ENCODE measurements at regions not wholly inside any gene's neighbourhood (a gene's known extent, or its start where the extent isn't known, plus 50 kb on each side); places are given as distances from the start of the nearest gene placed in this dataset.

DNA sequence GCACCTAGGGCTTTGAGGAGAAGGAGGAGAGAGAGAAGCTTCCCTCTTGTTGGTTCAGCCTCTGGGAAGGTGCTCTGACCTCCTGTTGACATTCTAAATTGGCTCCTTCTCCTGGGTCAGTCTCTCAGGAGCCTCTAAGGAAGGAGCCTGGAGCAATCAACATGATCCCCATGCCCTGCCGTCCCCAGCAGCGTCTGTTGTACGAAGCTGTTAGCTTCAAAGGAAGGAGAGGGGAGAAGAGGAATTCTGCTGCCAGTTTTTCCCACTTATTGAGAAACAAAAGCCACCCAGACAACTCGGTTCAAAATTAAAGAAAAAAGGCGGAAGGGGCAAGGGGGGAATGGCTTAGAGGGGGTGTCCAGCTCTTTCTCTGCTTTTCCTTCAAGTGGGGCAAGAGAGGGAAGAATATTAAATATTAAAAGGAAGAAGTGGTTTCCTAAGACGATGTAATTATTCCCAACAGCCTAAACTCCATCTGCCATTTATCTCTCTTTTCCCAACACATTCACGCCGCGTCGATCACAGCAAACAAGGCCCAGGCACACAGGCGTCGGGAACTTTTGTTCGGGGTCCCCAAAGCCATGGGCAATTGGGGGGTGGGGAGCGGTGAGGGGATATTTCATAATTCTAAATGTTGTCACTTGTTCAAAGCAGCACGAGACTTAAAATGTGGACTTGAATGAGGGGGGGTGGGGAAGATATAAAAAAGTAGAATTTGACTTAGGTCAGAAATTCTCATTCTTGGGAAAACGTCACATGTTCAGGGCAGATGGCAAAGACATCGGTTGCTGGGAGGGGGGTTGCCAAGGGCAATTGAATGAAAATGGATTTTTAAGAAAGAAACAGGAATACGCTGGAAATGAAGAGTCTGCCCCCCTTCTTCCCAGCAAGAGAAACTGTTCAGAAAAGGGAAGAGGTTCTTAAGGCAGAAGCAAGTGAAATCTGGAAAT lies 116.8 kb upstream of the CACNA1A start:
- Histone ChIP-seq H3K4me1 (ENCODE audit: control extremely low read depth in 1 of 4, control insufficient read depth in 4 of 4, insufficient read depth in 4 of 4, low read length in 3 of 4) (no peaks in the 10 kb centered on the region), H3K27me3 (replicated peaks in 2 of 5; ENCODE audit: control insufficient read depth in 4 of 5, insufficient read depth in 5 of 5, low read length in 4 of 5) (peaks cover 5 to 49% (median 16%) of the 10 kb centered on the region in 5 experiments), H3K9me3 (ENCODE audit: control extremely low read depth in 1 of 5, control insufficient read depth in 4 of 5, insufficient read depth in 2 of 5, low read depth in 1 of 5, low read length in 4 of 5) (no peaks in the 10 kb centered on the region), H3K36me3 (ENCODE audit: control insufficient read depth in 4 of 4, insufficient read depth in 4 of 4, low read length in 3 of 4) (no peaks in the 10 kb centered on the region), H3K27ac (ENCODE audit: insufficient read depth in 1 of 2, low read depth in 1 of 2, low read length in 2 of 2, poor library complexity in 1 of 2, severe bottlenecking in 2 of 2) (no peak overlapping the region), H3K4me3 (ENCODE audit: control insufficient read depth in 1 of 7, extremely low read depth in 1 of 7, insufficient read depth in 4 of 7, low read depth in 2 of 7, low read length in 6 of 7) (no peak overlapping the region)
- ChIA-PET POLR2A (no interaction called here), CTCF (no interaction called here)
- DNase-seq: no peak
- WGBS (ENCODE audit: insufficient coverage): 51% methylated on average over 8 of the region's 18 CpGs

DNA sequence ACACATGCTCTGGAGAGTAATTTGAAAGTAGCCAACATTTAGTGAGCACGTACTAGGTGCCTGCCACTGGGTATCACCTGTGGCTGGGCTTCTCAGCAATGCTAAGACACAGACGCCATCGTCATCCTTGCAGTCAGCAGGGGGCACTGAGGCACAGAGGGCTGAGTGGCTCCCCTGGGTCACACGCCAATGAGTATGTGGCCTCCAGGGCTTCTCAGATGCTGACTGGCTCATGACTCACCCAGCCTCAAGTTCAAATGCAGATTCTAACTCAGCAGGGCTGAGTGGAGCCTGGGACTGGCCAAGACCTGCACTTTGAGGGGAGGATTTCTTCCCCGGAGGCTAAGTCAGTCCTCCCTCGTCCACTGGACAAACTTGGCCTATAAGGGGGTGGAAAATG lies 115.1 kb upstream of the CACNA1A start:
- WGBS (ENCODE audit: insufficient coverage): 81% methylated on average over 6 of the region's 6 CpGs
- Histone ChIP-seq H3K27ac (ENCODE audit: insufficient read depth in 1 of 2, low read depth in 1 of 2, low read length in 2 of 2, poor library complexity in 1 of 2, severe bottlenecking in 2 of 2) (no peak overlapping the region), H3K4me3 (ENCODE audit: control insufficient read depth in 1 of 7, extremely low read depth in 1 of 7, insufficient read depth in 4 of 7, low read depth in 2 of 7, low read length in 6 of 7) (no peak overlapping the region), H3K4me1 (ENCODE audit: control extremely low read depth in 1 of 4, control insufficient read depth in 4 of 4, insufficient read depth in 4 of 4, low read length in 3 of 4) (no peaks in the 10 kb centered on the region), H3K27me3 (replicated peaks in 2 of 5; ENCODE audit: control insufficient read depth in 4 of 5, insufficient read depth in 5 of 5, low read length in 4 of 5) (peaks cover 5 to 61% (median 16%) of the 10 kb centered on the region in 5 experiments), H3K36me3 (ENCODE audit: control insufficient read depth in 4 of 4, insufficient read depth in 4 of 4, low read length in 3 of 4) (no peaks in the 10 kb centered on the region), H3K9me3 (ENCODE audit: control extremely low read depth in 1 of 5, control insufficient read depth in 4 of 5, insufficient read depth in 2 of 5, low read depth in 1 of 5, low read length in 4 of 5) (no peaks in the 10 kb centered on the region)
- CTCF ChIA-PET: no interaction called here
- POLR2A ChIA-PET: no interaction called here
- no peak for DNase-seq

DNA sequence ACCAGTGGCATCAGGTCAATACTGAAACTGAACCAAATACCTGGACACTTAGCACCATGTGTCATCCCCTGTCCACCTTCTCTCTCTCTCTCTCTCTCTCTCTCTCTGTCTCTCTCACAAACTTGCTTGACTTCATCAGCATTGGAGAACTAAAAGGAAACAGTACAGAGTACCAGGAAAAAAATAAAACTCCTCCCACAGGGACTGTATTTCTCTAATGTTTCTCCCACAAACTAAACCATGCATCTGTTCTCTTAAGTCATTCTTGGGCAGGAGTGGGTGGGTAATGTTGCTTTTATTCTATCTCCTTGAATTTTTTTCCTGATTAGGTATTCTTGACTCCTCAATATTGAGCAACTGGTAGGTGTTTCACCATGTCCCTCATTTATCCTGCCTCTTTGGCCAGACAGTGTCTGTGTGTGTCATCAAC lies 112.9 kb upstream of the CACNA1A start:
- Histone ChIP-seq H3K4me1 (ENCODE audit: control extremely low read depth in 1 of 4, control insufficient read depth in 4 of 4, insufficient read depth in 4 of 4, low read length in 3 of 4) (no peaks in the 10 kb centered on the region), H3K27ac (ENCODE audit: insufficient read depth in 1 of 2, low read depth in 1 of 2, low read length in 2 of 2, poor library complexity in 1 of 2, severe bottlenecking in 2 of 2) (no peak overlapping the region), H3K27me3 (replicated peaks in 2 of 5; ENCODE audit: control insufficient read depth in 4 of 5, insufficient read depth in 5 of 5, low read length in 4 of 5) (peaks cover 2 to 52% (median 14%) of the 10 kb centered on the region in 5 experiments), H3K4me3 (ENCODE audit: control insufficient read depth in 1 of 7, extremely low read depth in 1 of 7, insufficient read depth in 4 of 7, low read depth in 2 of 7, low read length in 6 of 7) (no peak overlapping the region), H3K9me3 (ENCODE audit: control extremely low read depth in 1 of 5, control insufficient read depth in 4 of 5, insufficient read depth in 2 of 5, low read depth in 1 of 5, low read length in 4 of 5) (no peaks in the 10 kb centered on the region), H3K36me3 (ENCODE audit: control insufficient read depth in 4 of 4, insufficient read depth in 4 of 4, low read length in 3 of 4) (no peaks in the 10 kb centered on the region)
- ChIA-PET POLR2A (no interaction called here), CTCF (no interaction called here)
- no peak for DNase-seq

DNA sequence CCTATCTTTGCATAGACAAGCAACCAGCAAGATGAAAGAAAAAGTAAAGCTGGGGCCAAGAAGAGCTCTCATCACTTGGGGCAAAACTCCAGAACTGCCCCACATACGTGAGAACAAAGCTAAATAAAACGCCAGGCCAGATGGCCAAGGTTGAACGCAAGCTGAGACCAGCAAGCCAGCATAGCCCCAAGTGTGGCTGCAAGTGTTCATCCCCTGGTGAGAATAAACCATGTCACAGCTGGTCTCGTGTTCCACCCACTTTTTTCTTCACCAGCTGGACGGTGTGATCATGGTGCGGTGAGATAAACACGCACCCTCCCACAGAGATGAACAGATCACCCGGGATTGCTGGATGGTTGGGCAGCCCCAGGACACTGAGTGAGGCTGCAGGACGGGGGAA lies 109.6 kb upstream of the CACNA1A start:
- no peaks in the 10 kb centered on the region for H3K4me1 ChIP-seq (ENCODE audit: control extremely low read depth in 1 of 4, control insufficient read depth in 4 of 4, insufficient read depth in 4 of 4, low read length in 3 of 4)
- ChIA-PET CTCF (no interaction called here), POLR2A (no interaction called here)
- 62% methylated on average over 4 of the region's 9 CpGs for WGBS (ENCODE audit: insufficient coverage)
- H3K9me3 ChIP-seq (ENCODE audit: control extremely low read depth in 1 of 5, control insufficient read depth in 4 of 5, insufficient read depth in 2 of 5, low read depth in 1 of 5, low read length in 4 of 5): no peaks in the 10 kb centered on the region
- no peak for DNase-seq
- no peaks in the 10 kb centered on the region for H3K36me3 ChIP-seq (ENCODE audit: control insufficient read depth in 4 of 4, insufficient read depth in 4 of 4, low read length in 3 of 4)
- no peak overlapping the region for H3K4me3 ChIP-seq (ENCODE audit: control insufficient read depth in 1 of 7, extremely low read depth in 1 of 7, insufficient read depth in 4 of 7, low read depth in 2 of 7, low read length in 6 of 7)
- H3K27me3 ChIP-seq (replicated peaks in 2 of 5; ENCODE audit: control insufficient read depth in 4 of 5, insufficient read depth in 5 of 5, low read length in 4 of 5): peaks cover 0 to 27% (median 0%) of the 10 kb centered on the region in 5 experiments
- no peak overlapping the region for H3K27ac ChIP-seq (ENCODE audit: insufficient read depth in 1 of 2, low read depth in 1 of 2, low read length in 2 of 2, poor library complexity in 1 of 2, severe bottlenecking in 2 of 2)

DNA sequence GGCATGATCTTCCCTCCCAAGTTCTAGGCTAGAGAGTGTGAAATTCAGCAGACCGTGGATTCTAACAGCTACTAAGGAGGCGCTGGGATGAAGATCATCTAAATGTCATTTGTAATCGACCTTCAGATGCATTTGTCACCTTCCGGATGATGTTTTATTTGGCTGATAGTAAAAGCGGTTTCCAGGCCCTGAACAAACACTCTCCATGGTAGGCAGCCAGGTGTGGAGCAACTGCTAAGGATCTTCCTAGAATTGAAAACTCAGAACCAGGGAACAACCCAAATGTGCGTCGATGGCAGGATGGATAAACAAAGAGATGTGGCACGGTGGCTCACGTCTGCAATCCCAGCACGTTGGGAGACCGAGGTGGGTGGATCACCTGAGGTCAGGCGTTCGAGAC lies 107.2 kb upstream of the CACNA1A start:
- H3K36me3 ChIP-seq (ENCODE audit: control insufficient read depth in 4 of 4, insufficient read depth in 4 of 4, low read length in 3 of 4): no peaks in the 10 kb centered on the region
- H3K4me3 ChIP-seq (ENCODE audit: control insufficient read depth in 1 of 7, extremely low read depth in 1 of 7, insufficient read depth in 4 of 7, low read depth in 2 of 7, low read length in 6 of 7): no peak overlapping the region
- H3K27ac ChIP-seq (ENCODE audit: insufficient read depth in 1 of 2, low read depth in 1 of 2, low read length in 2 of 2, poor library complexity in 1 of 2, severe bottlenecking in 2 of 2): no peak overlapping the region
- WGBS (ENCODE audit: insufficient coverage): 92% methylated on average over 11 of the region's 13 CpGs
- ChIA-PET CTCF (no interaction called here), POLR2A (no interaction called here)
- no peaks in the 10 kb centered on the region for H3K4me1 ChIP-seq (ENCODE audit: control extremely low read depth in 1 of 4, control insufficient read depth in 4 of 4, insufficient read depth in 4 of 4, low read length in 3 of 4)
- no peak for DNase-seq
- no peaks in the 10 kb centered on the region for H3K9me3 ChIP-seq (ENCODE audit: control extremely low read depth in 1 of 5, control insufficient read depth in 4 of 5, insufficient read depth in 2 of 5, low read depth in 1 of 5, low read length in 4 of 5)
- H3K27me3 ChIP-seq (replicated peaks in 2 of 5; ENCODE audit: control insufficient read depth in 4 of 5, insufficient read depth in 5 of 5, low read length in 4 of 5): peaks cover 0 to 20% (median 0%) of the 10 kb centered on the region in 5 experiments

DNA sequence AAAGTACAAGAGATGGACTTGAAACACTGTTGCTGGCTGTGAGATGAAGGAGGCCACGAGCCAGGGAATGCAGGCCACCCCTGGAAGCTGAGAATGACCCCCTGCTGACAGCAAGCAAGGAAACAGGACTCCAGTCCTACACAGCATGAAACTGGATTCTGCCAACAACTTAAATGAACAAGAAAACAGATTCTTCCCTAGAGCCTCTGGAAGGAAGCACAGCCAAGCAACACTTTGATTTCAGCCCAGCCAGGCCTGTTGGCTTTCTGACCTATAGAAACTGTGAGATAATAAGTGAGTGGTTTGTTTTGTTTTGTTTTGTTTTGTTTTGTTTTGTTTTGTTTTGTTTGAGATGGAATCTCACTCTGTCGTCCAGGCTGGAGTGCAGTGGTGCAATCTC lies 105.3 kb upstream of the CACNA1A start:
- DNase-seq: no peak
- 100% methylated on average over 1 of the region's 2 CpGs for WGBS (ENCODE audit: insufficient coverage)
- peaks cover 0 to 4% (median 0%) of the 10 kb centered on the region in 5 experiments for H3K27me3 ChIP-seq (replicated peaks in 2 of 5; ENCODE audit: control insufficient read depth in 4 of 5, insufficient read depth in 5 of 5, low read length in 4 of 5)
- POLR2A ChIA-PET: no interaction called here
- no peaks in the 10 kb centered on the region for H3K9me3 ChIP-seq (ENCODE audit: control extremely low read depth in 1 of 5, control insufficient read depth in 4 of 5, insufficient read depth in 2 of 5, low read depth in 1 of 5, low read length in 4 of 5)
- no peaks in the 10 kb centered on the region for H3K4me1 ChIP-seq (ENCODE audit: control extremely low read depth in 1 of 4, control insufficient read depth in 4 of 4, insufficient read depth in 4 of 4, low read length in 3 of 4)
- CTCF ChIA-PET: no interaction called here
- no peaks in the 10 kb centered on the region for H3K36me3 ChIP-seq (ENCODE audit: control insufficient read depth in 4 of 4, insufficient read depth in 4 of 4, low read length in 3 of 4)
- no peak overlapping the region for H3K27ac ChIP-seq (ENCODE audit: insufficient read depth in 1 of 2, low read depth in 1 of 2, low read length in 2 of 2, poor library complexity in 1 of 2, severe bottlenecking in 2 of 2)
- H3K4me3 ChIP-seq (ENCODE audit: control insufficient read depth in 1 of 7, extremely low read depth in 1 of 7, insufficient read depth in 4 of 7, low read depth in 2 of 7, low read length in 6 of 7): no peak overlapping the region

DNA sequence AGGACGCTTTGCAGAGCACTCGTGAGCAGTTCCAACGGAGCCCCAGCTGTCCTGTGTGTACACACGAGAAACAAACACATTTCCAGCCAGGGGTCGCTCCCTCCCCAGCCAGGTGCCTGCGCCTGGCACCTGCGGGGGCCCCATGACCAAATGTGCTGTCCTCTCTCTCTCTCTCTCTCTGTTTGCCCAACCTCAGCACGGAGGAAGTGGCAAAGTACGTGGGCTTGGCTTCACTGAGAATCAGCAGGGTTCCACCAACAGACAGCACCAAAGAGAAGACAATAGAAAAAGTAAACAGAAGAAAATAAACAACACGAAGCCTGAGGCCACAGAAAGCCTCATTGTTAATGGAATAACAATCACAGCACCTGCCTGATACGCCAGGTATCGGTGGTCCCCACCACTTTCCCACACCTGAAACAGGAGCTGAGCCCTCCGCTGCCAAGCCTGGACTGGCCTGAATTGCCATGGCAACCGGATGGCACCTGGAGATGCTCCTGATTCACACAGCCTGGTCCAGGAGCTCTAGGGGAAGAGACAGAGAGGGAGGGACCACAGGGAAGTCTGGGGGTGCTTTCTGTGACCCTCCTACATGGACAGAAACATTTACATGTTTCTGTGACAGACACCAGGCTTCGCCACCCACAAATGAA lies 103.9 kb upstream of the CACNA1A start:
- H3K4me1 ChIP-seq (ENCODE audit: control extremely low read depth in 1 of 4, control insufficient read depth in 4 of 4, insufficient read depth in 4 of 4, low read length in 3 of 4): peaks cover 0 to 2% (median 0%) of the 10 kb centered on the region in 4 experiments
- no peak overlapping the region for H3K27ac ChIP-seq (ENCODE audit: insufficient read depth in 1 of 2, low read depth in 1 of 2, low read length in 2 of 2, poor library complexity in 1 of 2, severe bottlenecking in 2 of 2)
- no peak overlapping the region for H3K4me3 ChIP-seq (ENCODE audit: control insufficient read depth in 1 of 7, extremely low read depth in 1 of 7, insufficient read depth in 4 of 7, low read depth in 2 of 7, low read length in 6 of 7)
- no peaks in the 10 kb centered on the region for H3K9me3 ChIP-seq (ENCODE audit: control extremely low read depth in 1 of 5, control insufficient read depth in 4 of 5, insufficient read depth in 2 of 5, low read depth in 1 of 5, low read length in 4 of 5)
- peaks cover 0 to 4% (median 0%) of the 10 kb centered on the region in 5 experiments for H3K27me3 ChIP-seq (replicated peaks in 2 of 5; ENCODE audit: control insufficient read depth in 4 of 5, insufficient read depth in 5 of 5, low read length in 4 of 5)
- ChIA-PET POLR2A (no interaction called here), CTCF (interaction anchor here (1.3 kb wide), 1 partner anchor 12 kb away, joined by 3 read pairs; no protein-coding TSS in a partner anchor)
- H3K36me3 ChIP-seq (ENCODE audit: control insufficient read depth in 4 of 4, insufficient read depth in 4 of 4, low read length in 3 of 4): no peaks in the 10 kb centered on the region
- DNase-seq: peak in 1 of 3 donors; percentile 49
- WGBS (ENCODE audit: insufficient coverage): 57% methylated on average over 13 of the region's 15 CpGs
